NCI-H2081 (cell line): ENCODE measurements at regions not wholly inside any gene's neighbourhood (a gene's known extent, or its start where the extent isn't known, plus 50 kb on each side); places are given as distances from the start of the nearest gene placed in this dataset.
"Not testable (repeated sequence)": the region's sequence is repeated elsewhere in the genome, so short reads cannot be mapped to it uniquely, and the experiment has no call there.

Experiments
- DNase-seq, 2 experiments: peaks; one replicate each; lab custom pipeline; 2025; lab: John Stamatoyannopoulos, UW

GRCh38 chr13:96934889-96935489 lies 59.3 kb downstream of the OXGR1 start:
- DNase-seq: peak; percentile 6 to 37

GRCh38 chr13:96925916-96926628 lies 68.2 kb downstream of the OXGR1 start:
- DNase-seq: peak; percentile 2 to 56

- DNase-seq: no peak
These were observed 68.8 kb downstream of the OXGR1 start for GRCh38 chr13:96925477-96925876.

GRCh38 chr13:96918861-96919631 lies 75.2 kb downstream of the OXGR1 start:
- DNase-seq: not testable (repeated sequence)

- DNase-seq: no peak
These were observed 90.0 kb downstream of the OXGR1 start for GRCh38 chr13:96904232-96904631.

- no peak for DNase-seq
These were observed 91.2 kb downstream of the OXGR1 start for GRCh38 chr13:96903085-96903484.

- no peak for DNase-seq
These were observed 93.3 kb downstream of the OXGR1 start for GRCh38 chr13:96900986-96901385.

GRCh38 chr13:96899946-96900345 lies 94.3 kb downstream of the OXGR1 start:
- no peak for DNase-seq

- DNase-seq: no peak
These were observed 95.5 kb downstream of the OXGR1 start for GRCh38 chr13:96898646-96899254.

- no peak for DNase-seq
These were observed 96.1 kb downstream of the OXGR1 start for GRCh38 chr13:96898212-96898611.
